Brain microvascular endothelial cell (primary cell): ENCODE measurements at regions not wholly inside any gene's neighbourhood (a gene's known extent, or its start where the extent isn't known, plus 50 kb on each side); places are given as distances from the start of the nearest gene placed in this dataset.
"Not testable (repeated sequence)": the region's sequence is repeated elsewhere in the genome, so short reads cannot be mapped to it uniquely, and the experiment has no call there.

ENCODE experiments used
- DNase-seq: peaks from one replicate; pipeline ENCODE4 v3.0.0-alpha.2; 2020
- H3K27ac ChIP-seq: fragments of 250-450 bp; sonication (Bioruptor Pico); 2 replicates; pipeline ENCODE4 v1.5.1; 2020; ENCODE audit warnings: mild to moderate bottlenecking, moderate library complexity
- H3K27me3 ChIP-seq: fragments of 250-450 bp; sonication (Bioruptor Pico); replicated peaks from 2 replicates; pipeline ENCODE4 v1.5.1; 2020; ENCODE audit warnings: mild to moderate bottlenecking
- H3K36me3 ChIP-seq: fragments of 250-450 bp; sonication (Bioruptor Pico); replicated peaks from 2 replicates; pipeline ENCODE4 v1.5.1; 2020; ENCODE audit warnings: mild to moderate bottlenecking
- H3K4me3 ChIP-seq: 2 replicates; pipeline ENCODE4 v1.5.1; 2011; ENCODE audit warnings: low read depth, mild to moderate bottlenecking, control low read depth, low read length, moderate library complexity
- CTCF ChIP-seq: IDR thresholded peaks from 2 replicates; pipeline ENCODE4 v1.5.1; 2011; ENCODE audit warnings: low read depth, mild to moderate bottlenecking, moderate library complexity, low read length, control low read depth, inconsistent platforms; ENCODE audit errors: missing control alignments
- in situ Hi-C: cut with HindIII; loops from 2 replicates; pipeline ENCODE4 v1.10.0; 2017; ENCODE audit warnings: low sequenced_read_pairs, low pct_ligation_motif_present

GRCh38 chr10:131553581-131553980, 242.1 kb upstream of the TCERG1L start:
- no peak overlapping the region for H3K27ac ChIP-seq
- in situ Hi-C loops, result no loop called here
- H3K4me3 ChIP-seq, result no peak overlapping the region
- no peak for DNase-seq
- TF ChIP-seq CTCF, result no peak
- no peaks in the 10 kb centered on the region for H3K27me3 ChIP-seq
- H3K36me3 ChIP-seq, result no peaks in the 10 kb centered on the region

- DNase-seq, result no peak
- H3K27ac ChIP-seq, result no peak overlapping the region
- no peaks in the 10 kb centered on the region for H3K27me3 ChIP-seq
- in situ Hi-C loops, result no loop called here
- no peak overlapping the region for H3K4me3 ChIP-seq
- no peaks in the 10 kb centered on the region for H3K36me3 ChIP-seq
- no peak for TF ChIP-seq CTCF
Observed at GRCh38 chr10:131554821-131555220, 243.3 kb upstream of the TCERG1L start.

- in situ Hi-C loops, result no loop called here
- DNase-seq, result no peak
- Histone ChIP-seq H3K27me3 (no peaks in the 10 kb centered on the region), H3K27ac (no peak overlapping the region), H3K36me3 (no peaks in the 10 kb centered on the region), H3K4me3 (no peak overlapping the region)
- TF ChIP-seq CTCF, result no peak
Observed at GRCh38 chr10:131555406-131555805, 243.9 kb upstream of the TCERG1L start.

- no peaks in the 10 kb centered on the region for H3K36me3 ChIP-seq
- no peak overlapping the region for H3K4me3 ChIP-seq
- in situ Hi-C loops, result no loop called here
- H3K27me3 ChIP-seq, result no peaks in the 10 kb centered on the region
- no peak for TF ChIP-seq CTCF
- no peak overlapping the region for H3K27ac ChIP-seq
- no peak for DNase-seq
Observed at GRCh38 chr10:131556061-131556896, 244.8 kb upstream of the TCERG1L start.

- DNase-seq, result no peak
- H3K27ac ChIP-seq, result no peak overlapping the region
- H3K4me3 ChIP-seq, result no peak overlapping the region
- no peak for TF ChIP-seq CTCF
- in situ Hi-C loops, result no loop called here
- H3K27me3 ChIP-seq, result no peaks in the 10 kb centered on the region
- no peaks in the 10 kb centered on the region for H3K36me3 ChIP-seq
Observed at GRCh38 chr10:131556897-131557495, 245.5 kb upstream of the TCERG1L start.

- DNase-seq, in situ Hi-C loops, H3K4me3 ChIP-seq, H3K27me3 ChIP-seq, H3K36me3 ChIP-seq, H3K27ac ChIP-seq: not testable (repeated sequence)
Observed at GRCh38 chr10:131557956-131558355, 246.4 kb upstream of the TCERG1L start.
